GM21723 (cell line): ENCODE measurements at regions not wholly inside any gene's neighbourhood (a gene's known extent, or its start where the extent isn't known, plus 50 kb on each side); places are given as distances from the start of the nearest gene placed in this dataset.
"Not testable (repeated sequence)": the region's sequence is repeated elsewhere in the genome, so short reads cannot be mapped to it uniquely, and the experiment has no call there.

Source experiments
- ATAC-seq: cut with Tn5 transposase; IDR thresholded peaks from one replicate; pipeline ENCODE4 v1.9.1; 2021; ENCODE audit warnings: mild to moderate bottlenecking, moderate library complexity; ENCODE audit not compliant: unreplicated experiment

- no peak for ATAC-seq
Measured at GRCh38 chr3:73225991-73226390, 164.5 kb downstream of the EBLN2 start.

- ATAC-seq = no peak
Measured at GRCh38 chr3:73228000-73228399, 166.5 kb downstream of the EBLN2 start.

GRCh38 chr3:73228437-73228836 lies 167.0 kb downstream of the EBLN2 start:
- ATAC-seq = no peak

GRCh38 chr3:73228959-73229358 lies 167.5 kb downstream of the EBLN2 start:
- ATAC-seq = no peak

- ATAC-seq = no peak
Measured at GRCh38 chr3:73234354-73235014, 173.0 kb downstream of the EBLN2 start.

GRCh38 chr3:73235768-73236167 lies 174.3 kb downstream of the EBLN2 start:
- no peak for ATAC-seq

- ATAC-seq = no peak
Measured at GRCh38 chr3:73236867-73237266, 175.4 kb downstream of the EBLN2 start.

- no peak for ATAC-seq
Measured at GRCh38 chr3:73243740-73244139, 182.3 kb downstream of the EBLN2 start.

GRCh38 chr3:73245459-73245858 lies 184.0 kb downstream of the EBLN2 start:
- no peak for ATAC-seq

GRCh38 chr3:73249047-73249446 lies 187.6 kb downstream of the EBLN2 start:
- no peak for ATAC-seq

GRCh38 chr3:73254062-73254461 lies 192.6 kb downstream of the EBLN2 start:
- ATAC-seq = no peak

GRCh38 chr3:73255609-73256029 lies 194.2 kb downstream of the EBLN2 start:
- no peak for ATAC-seq

GRCh38 chr3:73257186-73257585 lies 195.7 kb downstream of the EBLN2 start:
- no peak for ATAC-seq

GRCh38 chr3:73258057-73258456 lies 196.6 kb downstream of the EBLN2 start:
- no peak for ATAC-seq

GRCh38 chr3:73259291-73259690 lies 197.8 kb downstream of the EBLN2 start:
- ATAC-seq = no peak

GRCh38 chr3:73259856-73260255 lies 198.4 kb downstream of the EBLN2 start:
- ATAC-seq = no peak

- not testable (repeated sequence) for ATAC-seq
Measured at GRCh38 chr3:73266558-73266957, 205.1 kb downstream of the EBLN2 start.

GRCh38 chr3:73269126-73269525 lies 207.7 kb downstream of the EBLN2 start:
- ATAC-seq = not testable (repeated sequence)

GRCh38 chr3:73270839-73271483 lies 209.5 kb downstream of the EBLN2 start:
- ATAC-seq = no peak

- ATAC-seq = no peak
Measured at GRCh38 chr3:73273341-73273740, 211.9 kb downstream of the EBLN2 start.

GRCh38 chr3:73280746-73281145 lies 219.3 kb downstream of the EBLN2 start:
- no peak for ATAC-seq

- ATAC-seq = no peak
Measured at GRCh38 chr3:73284472-73284871, 223.0 kb downstream of the EBLN2 start.

GRCh38 chr3:73291541-73291940 lies 230.1 kb downstream of the EBLN2 start:
- ATAC-seq = no peak
